ENCODE measurements at regions not wholly inside any gene's neighbourhood (a gene's known extent, or its start where the extent isn't known, plus 50 kb on each side); places are given as distances from the start of the nearest gene placed in this dataset.

GRCh38 chr5:57833489-57833888 lies 350.9 kb upstream of the ACTBL2 start:
- H3K79me2 ChIP-seq (ENCODE audit: control insufficient read depth, insufficient read depth, low read length) = no peaks in the 10 kb centered on the region
- POLR2A ChIA-PET = no interaction called here
- no peaks in the 10 kb centered on the region for H3K4me1 ChIP-seq (ENCODE audit: control insufficient read depth in 2 of 2, insufficient read depth in 2 of 2, low read length in 2 of 2)

GRCh38 chr5:57832875-57833274 lies 350.3 kb upstream of the ACTBL2 start:
- Mint-ChIP-seq H3K9me3 (ENCODE audit: insufficient read depth) (no peaks in the 10 kb centered on the region), H3K27me3 (no peaks in the 10 kb centered on the region), H3K27ac (no peak overlapping the region), H3K4me1 (no peaks in the 10 kb centered on the region), H3K4me3 (no peak overlapping the region)
- Histone ChIP-seq H3K9ac (ENCODE audit: low read length) (no peak overlapping the region), H3K79me2 (ENCODE audit: control insufficient read depth, insufficient read depth, low read length) (no peaks in the 10 kb centered on the region), H3K27me3 (replicated peaks in 1 of 4; ENCODE audit: control extremely low read depth in 1 of 4, control insufficient read depth in 3 of 4, insufficient read depth in 4 of 4, low read length in 3 of 4) (no peaks in the 10 kb centered on the region), H3K4me3 (ENCODE audit: control extremely low read depth in 1 of 5, extremely low read depth in 1 of 5, insufficient read depth in 1 of 5, low read depth in 2 of 5, low read length in 4 of 5) (no peak overlapping the region), H3K9me3 (ENCODE audit: control extremely low read depth in 1 of 3, control insufficient read depth in 2 of 3, insufficient read depth in 1 of 3, low read length in 2 of 3) (no peaks in the 10 kb centered on the region), H3K4me2 (replicated peaks; ENCODE audit: low read depth, low read length, poor library complexity, severe bottlenecking) (no peak overlapping the region), H3K4me1 (ENCODE audit: control insufficient read depth in 2 of 2, insufficient read depth in 2 of 2, low read length in 2 of 2) (no peaks in the 10 kb centered on the region), H4K20me1 (ENCODE audit: control insufficient read depth, insufficient read depth, low read length, poor library complexity, severe bottlenecking) (no peaks in the 10 kb centered on the region), H3K27ac (ENCODE audit: low read length in 2 of 2) (no peak overlapping the region), H3K36me3 (replicated peaks in 1 of 2; ENCODE audit: control extremely low read depth in 1 of 2, control insufficient read depth in 1 of 2, extremely low read depth in 1 of 2, insufficient read depth in 2 of 2, low read length in 1 of 2) (no peaks in the 10 kb centered on the region), H2AFZ (ENCODE audit: insufficient read depth, low read depth, low read length, poor library complexity, severe bottlenecking) (no peak overlapping the region)
- WGBS (ENCODE audit: insufficient coverage) = 58% methylated on average over 2 of the region's 2 CpGs
- intact Hi-C loops (cut with micrococcal nuclease) = no loop called here
- ATAC-seq (ENCODE audit: low read depth) = no peak
- DNase-seq = no peak
- ChIA-PET CTCF (no interaction called here), POLR2A (no interaction called here)
- TF ChIP-seq EZH2 (IDR thresholded peaks at IDR 0.05; ENCODE audit: borderline replicate concordance, insufficient read depth, low read depth, low read length, poor library complexity, severe bottlenecking) (no peak), CTCF (IDR thresholded peaks at IDR 0.05) (no peak)

More at GRCh38 chr5:57833489-57833888, 350.9 kb upstream of the ACTBL2 start:
- intact Hi-C loops (cut with micrococcal nuclease) = no loop called here
- H3K4me3 Mint-ChIP-seq = no peak overlapping the region
- CTCF ChIA-PET = no interaction called here
- ATAC-seq (ENCODE audit: low read depth) (no peak), DNase-seq (no peak)
- TF ChIP-seq EZH2 (IDR thresholded peaks at IDR 0.05; ENCODE audit: borderline replicate concordance, insufficient read depth, low read depth, low read length, poor library complexity, severe bottlenecking) (no peak), CTCF (IDR thresholded peaks at IDR 0.05) (no peak)
- no peak overlapping the region for H3K9ac ChIP-seq (ENCODE audit: low read length)
- H3K9me3 ChIP-seq (ENCODE audit: control extremely low read depth in 1 of 3, control insufficient read depth in 2 of 3, insufficient read depth in 1 of 3, low read length in 2 of 3) = no peaks in the 10 kb centered on the region
- H3K36me3 ChIP-seq (replicated peaks in 1 of 2; ENCODE audit: control extremely low read depth in 1 of 2, control insufficient read depth in 1 of 2, extremely low read depth in 1 of 2, insufficient read depth in 2 of 2, low read length in 1 of 2) = no peaks in the 10 kb centered on the region
- H3K27ac ChIP-seq (ENCODE audit: low read length in 2 of 2) = no peak overlapping the region
- no peaks in the 10 kb centered on the region for H3K9me3 Mint-ChIP-seq (ENCODE audit: insufficient read depth)
- H3K27me3 ChIP-seq (replicated peaks in 1 of 4; ENCODE audit: control extremely low read depth in 1 of 4, control insufficient read depth in 3 of 4, insufficient read depth in 4 of 4, low read length in 3 of 4) = no peaks in the 10 kb centered on the region
- no peak overlapping the region for H3K27ac Mint-ChIP-seq
- WGBS (ENCODE audit: insufficient coverage) = no CpG with 5 or more reads among the region's 4 CpGs
- H3K4me2 ChIP-seq (replicated peaks; ENCODE audit: low read depth, low read length, poor library complexity, severe bottlenecking) = no peak overlapping the region
- no peaks in the 10 kb centered on the region for H3K4me1 Mint-ChIP-seq
- H2AFZ ChIP-seq (ENCODE audit: insufficient read depth, low read depth, low read length, poor library complexity, severe bottlenecking) = no peak overlapping the region
- no peaks in the 10 kb centered on the region for H3K27me3 Mint-ChIP-seq
- H3K4me3 ChIP-seq (ENCODE audit: control extremely low read depth in 1 of 5, extremely low read depth in 1 of 5, insufficient read depth in 1 of 5, low read depth in 2 of 5, low read length in 4 of 5) = no peak overlapping the region
- H4K20me1 ChIP-seq (ENCODE audit: control insufficient read depth, insufficient read depth, low read length, poor library complexity, severe bottlenecking) = no peaks in the 10 kb centered on the region
